ENCODE measurements at regions not wholly inside any gene's neighbourhood (a gene's known extent, or its start where the extent isn't known, plus 50 kb on each side); places are given as distances from the start of the nearest gene placed in this dataset.
"Not testable (repeated sequence)": the region's sequence is repeated elsewhere in the genome, so short reads cannot be mapped to it uniquely, and the experiment has no call there.

- no peak overlapping the region for H3K4me3 ChIP-seq (ENCODE audit: low read depth, low read length)
- no peak for TF ChIP-seq CTCF (IDR thresholded peaks at IDR 0.05; ENCODE audit: low read depth, low read length)
These were observed 487.8 kb downstream of the ZNF33B start for GRCh38 chr10:42150428-42151061.

- no peak for TF ChIP-seq CTCF (IDR thresholded peaks at IDR 0.05; ENCODE audit: low read depth, low read length)
- H3K4me3 ChIP-seq (ENCODE audit: low read depth, low read length): no peak overlapping the region
These were observed 488.5 kb downstream of the ZNF33B start for GRCh38 chr10:42149722-42150427.

- no peak for TF ChIP-seq CTCF (IDR thresholded peaks at IDR 0.05; ENCODE audit: low read depth, low read length)
- no peak overlapping the region for H3K4me3 ChIP-seq (ENCODE audit: low read depth, low read length)
These were observed 489.2 kb downstream of the ZNF33B start for GRCh38 chr10:42149027-42149700.

- not testable (repeated sequence) for H3K4me3 ChIP-seq (ENCODE audit: low read depth, low read length)
These were observed 492.2 kb downstream of the ZNF33B start for GRCh38 chr10:42146165-42146564.

- not testable (repeated sequence) for H3K4me3 ChIP-seq (ENCODE audit: low read depth, low read length)
These were observed 500.3 kb downstream of the ZNF33B start for GRCh38 chr10:42138023-42138422.

- TF ChIP-seq CTCF (IDR thresholded peaks at IDR 0.05; ENCODE audit: low read depth, low read length): no peak
- H3K4me3 ChIP-seq (ENCODE audit: low read depth, low read length): no peak overlapping the region
These were observed 525.3 kb downstream of the ZNF33B start for GRCh38 chr10:42113158-42113450.

GRCh38 chr10:42112331-42113157 lies 525.8 kb downstream of the ZNF33B start:
- H3K4me3 ChIP-seq (ENCODE audit: low read depth, low read length): no peak overlapping the region
- TF ChIP-seq CTCF (IDR thresholded peaks at IDR 0.05; ENCODE audit: low read depth, low read length): no peak

Measured in WI38 (cell line).